ENCODE measurements at regions not wholly inside any gene's neighbourhood (a gene's known extent, or its start where the extent isn't known, plus 50 kb on each side); places are given as distances from the start of the nearest gene placed in this dataset.

GRCh38 chr2:208627110-208627884, 220.7 kb downstream of the PTH2R start:
- no peak for DNase-seq
- ChIA-PET CTCF (no interaction called here), POLR2A (no interaction called here)
- Histone ChIP-seq H3K9me2 (no peaks in the 10 kb centered on the region), H4K20me1 (ENCODE audit: insufficient read depth) (no peaks in the 10 kb centered on the region), H3K4me3 (ENCODE audit: low read depth in 2 of 2, low read length in 1 of 2) (no peak overlapping the region), H3K27me3 (ENCODE audit: insufficient read depth) (no peaks in the 10 kb centered on the region), H3K36me3 (replicated peaks in 1 of 2; ENCODE audit: control insufficient read depth in 1 of 2, insufficient read depth in 2 of 2, low read length in 1 of 2) (no peaks in the 10 kb centered on the region), H3K27ac (ENCODE audit: low read depth in 2 of 2, low read length in 1 of 2) (no peak overlapping the region), H3K9me3 (no peaks in the 10 kb centered on the region), H3K4me1 (ENCODE audit: control insufficient read depth in 1 of 2, insufficient read depth in 2 of 2, low read depth in 1 of 2, low read length in 1 of 2) (no peaks in the 10 kb centered on the region), H3K4me2 (no peak overlapping the region), H2AFZ (ENCODE audit: low read depth) (no peak overlapping the region), H3F3A (replicated peaks; ENCODE audit: insufficient read depth) (no peaks in the 10 kb centered on the region), H3K9ac (no peak overlapping the region), H3K79me2 (ENCODE audit: insufficient read depth) (no peaks in the 10 kb centered on the region)
- WGBS (ENCODE audit: low lambda C conversion rate), result 10% methylated on average over 2 of the region's 2 CpGs
- TF ChIP-seq RCOR1 (IDR thresholded peaks at IDR 0.05; ENCODE audit: low read length) (no peak), FOXJ3 (CRISPR knock-in tag; IDR thresholded peaks at IDR 0.05) (no peak), FOSL2 (IDR thresholded peaks at IDR 0.05; ENCODE audit: borderline replicate concordance, low read depth) (no peak), MAX (IDR thresholded peaks at IDR 0.05; ENCODE audit: low read depth) (no peak), NRF1 (IDR thresholded peaks at IDR 0.05; ENCODE audit: low read depth, low read length) (no peak)

- Histone ChIP-seq H3K4me1 (ENCODE audit: control insufficient read depth in 1 of 2, insufficient read depth in 2 of 2, low read depth in 1 of 2, low read length in 1 of 2) (no peaks in the 10 kb centered on the region), H3F3A (replicated peaks; ENCODE audit: insufficient read depth) (no peaks in the 10 kb centered on the region), H3K9me3 (no peaks in the 10 kb centered on the region), H3K36me3 (replicated peaks in 1 of 2; ENCODE audit: control insufficient read depth in 1 of 2, insufficient read depth in 2 of 2, low read length in 1 of 2) (no peaks in the 10 kb centered on the region), H3K9ac (no peak overlapping the region), H3K79me2 (ENCODE audit: insufficient read depth) (no peaks in the 10 kb centered on the region), H4K20me1 (ENCODE audit: insufficient read depth) (no peaks in the 10 kb centered on the region), H3K27me3 (ENCODE audit: insufficient read depth) (no peaks in the 10 kb centered on the region), H3K9me2 (no peaks in the 10 kb centered on the region), H3K4me2 (no peak overlapping the region), H3K27ac (ENCODE audit: low read depth in 2 of 2, low read length in 1 of 2) (no peak overlapping the region), H2AFZ (ENCODE audit: low read depth) (no peak overlapping the region), H3K4me3 (ENCODE audit: low read depth in 2 of 2, low read length in 1 of 2) (no peak overlapping the region)
- no peak for DNase-seq
- WGBS (ENCODE audit: low lambda C conversion rate), result 21% methylated on average over 2 of the region's 2 CpGs
- TF ChIP-seq JUND (IDR thresholded peaks at IDR 0.05) (no peak), MAX (IDR thresholded peaks at IDR 0.05; ENCODE audit: low read depth) (no peak), GATA2 (CRISPR knock-in tag; IDR thresholded peaks at IDR 0.05) (no peak), FOSL2 (IDR thresholded peaks at IDR 0.05; ENCODE audit: borderline replicate concordance, low read depth) (no peak), RCOR1 (IDR thresholded peaks at IDR 0.05; ENCODE audit: low read length) (no peak)
- ChIA-PET CTCF (no interaction called here), POLR2A (no interaction called here)
Measured at GRCh38 chr2:208627916-208628315, 221.3 kb downstream of the PTH2R start.

GRCh38 chr2:208638059-208638458, 231.5 kb downstream of the PTH2R start:
- no peaks in the 10 kb centered on the region for H3K9me3 ChIP-seq
- ChIA-PET CTCF (no interaction called here), POLR2A (no interaction called here)
- TF ChIP-seq RAD21 (IDR thresholded peaks at IDR 0.05; ENCODE audit: low read length), result no peak
- TF ChIP-seq USF2 (IDR thresholded peaks at IDR 0.05; ENCODE audit: borderline replicate concordance, low read depth, low read length), result no peak
- no peak for TF ChIP-seq USF1 (IDR thresholded peaks at IDR 0.05; ENCODE audit: borderline replicate concordance, low read depth)
- TF ChIP-seq NRF1 (IDR thresholded peaks at IDR 0.05; ENCODE audit: low read depth, low read length), result no peak
- TF ChIP-seq TAF1 (IDR thresholded peaks at IDR 0.05; ENCODE audit: borderline replicate concordance, low read depth, low read length), result no peak
- no peak for TF ChIP-seq FOSL2 (IDR thresholded peaks at IDR 0.05; ENCODE audit: borderline replicate concordance, low read depth)
- TF ChIP-seq YY1 (IDR thresholded peaks at IDR 0.05; ENCODE audit: low read depth), result no peak
- no peak for TF ChIP-seq RCOR1 (IDR thresholded peaks at IDR 0.05; ENCODE audit: low read length)
- TF ChIP-seq ZBTB33 (IDR thresholded peaks at IDR 0.05; ENCODE audit: borderline replicate concordance, low read depth), result no peak
- TF ChIP-seq SMC3 (IDR thresholded peaks at IDR 0.05; ENCODE audit: low read depth, low read length), result no peak
- TF ChIP-seq ELF1 (IDR thresholded peaks at IDR 0.05), result no peak
- no peak for TF ChIP-seq SIN3A (IDR thresholded peaks at IDR 0.05; ENCODE audit: borderline replicate concordance, low read depth, low read length)
- TF ChIP-seq PBX3 (IDR thresholded peaks at IDR 0.05), result no peak

More at GRCh38 chr2:208638059-208638458, 231.5 kb downstream of the PTH2R start:
- Histone ChIP-seq H3K27me3 (ENCODE audit: insufficient read depth) (no peaks in the 10 kb centered on the region), H3K4me2 (no peak overlapping the region), H3K9ac (no peak overlapping the region), H3K4me3 (ENCODE audit: low read depth in 2 of 2, low read length in 1 of 2) (no peak overlapping the region), H3K27ac (ENCODE audit: low read depth in 2 of 2, low read length in 1 of 2) (no peak overlapping the region), H3K79me2 (ENCODE audit: insufficient read depth) (no peaks in the 10 kb centered on the region), H3K4me1 (ENCODE audit: control insufficient read depth in 1 of 2, insufficient read depth in 2 of 2, low read depth in 1 of 2, low read length in 1 of 2) (no peaks in the 10 kb centered on the region), H3K9me2 (no peaks in the 10 kb centered on the region), H2AFZ (ENCODE audit: low read depth) (no peak overlapping the region), H3K36me3 (replicated peaks in 1 of 2; ENCODE audit: control insufficient read depth in 1 of 2, insufficient read depth in 2 of 2, low read length in 1 of 2) (no peaks in the 10 kb centered on the region), H3F3A (replicated peaks; ENCODE audit: insufficient read depth) (no peaks in the 10 kb centered on the region), H4K20me1 (ENCODE audit: insufficient read depth) (no peaks in the 10 kb centered on the region)
- DNase-seq, result no peak

Measured in SK-N-SH (cell line).